Activated naive CD4-positive, alpha-beta T cell treated with anti-CD3 and anti-CD28 coated beads, Interleukin-2, amount 10 ng/mL, durations not matched to agents 7 days and 5 days (primary cell): ENCODE measurements at regions not wholly inside any gene's neighbourhood (a gene's known extent, or its start where the extent isn't known, plus 50 kb on each side); places are given as distances from the start of the nearest gene placed in this dataset.

Experiments
- CTCF ChIA-PET: fragments of 350-600 bp; sonication (Branson Sonifier 250); formaldehyde crosslinking; loops from one replicate; lab custom pipeline; 2021; ENCODE audit warnings: antibody characterized with exemption; lab: Charles Lee
- DNase-seq: peaks from one replicate; pipeline ENCODE4 v3.0.0-alpha.2; 2020
- H3K27ac Mint-ChIP-seq: one replicate; pipeline ENCODE4 v1.8.0; 2021; ENCODE audit warnings: mild to moderate bottlenecking, moderate library complexity, mixed read lengths
- H3K27me3 Mint-ChIP-seq: one replicate; pipeline ENCODE4 v1.8.0; 2021; ENCODE audit warnings: mild to moderate bottlenecking, mixed read lengths
- H3K36me3 Mint-ChIP-seq: one replicate; pipeline ENCODE4 v1.8.0; 2021; ENCODE audit warnings: mixed read lengths
- H3K4me1 Mint-ChIP-seq: one replicate; pipeline ENCODE4 v1.8.0; 2021; ENCODE audit warnings: mixed read lengths
- H3K4me3 Mint-ChIP-seq: one replicate; pipeline ENCODE4 v1.8.0; 2021; ENCODE audit warnings: mild to moderate bottlenecking, moderate library complexity, mixed read lengths
- H3K9me3 Mint-ChIP-seq: one replicate; pipeline ENCODE4 v1.8.0; 2021; ENCODE audit warnings: mixed read lengths

DNA sequence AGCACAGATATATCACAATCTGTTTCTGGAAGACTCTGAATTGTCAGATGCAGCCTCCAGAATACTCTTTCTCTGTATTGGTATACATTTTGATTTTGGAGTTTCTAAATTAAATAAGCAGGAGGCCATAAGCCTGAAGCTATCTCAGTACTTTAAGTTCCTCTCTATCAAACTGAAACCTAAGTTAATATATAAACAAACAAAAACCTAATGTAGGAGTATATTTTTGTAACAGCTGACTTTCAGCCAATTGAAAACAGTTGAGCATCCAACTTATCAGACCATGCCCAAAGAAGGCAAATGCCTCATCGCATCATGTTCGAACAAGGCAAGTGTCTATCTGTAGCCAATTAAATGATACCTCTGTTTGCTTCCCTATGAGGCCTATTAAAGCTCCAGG is 1054.4 kb downstream of the AMY1C start:
- Mint-ChIP-seq H3K27ac (no peak overlapping the region), H3K27me3 (no peaks in the 10 kb centered on the region), H3K9me3 (no peaks in the 10 kb centered on the region), H3K36me3 (no peaks in the 10 kb centered on the region), H3K4me3 (no peak overlapping the region), H3K4me1 (no peaks in the 10 kb centered on the region)
- CTCF ChIA-PET: no interaction called here
- DNase-seq: no peak

DNA sequence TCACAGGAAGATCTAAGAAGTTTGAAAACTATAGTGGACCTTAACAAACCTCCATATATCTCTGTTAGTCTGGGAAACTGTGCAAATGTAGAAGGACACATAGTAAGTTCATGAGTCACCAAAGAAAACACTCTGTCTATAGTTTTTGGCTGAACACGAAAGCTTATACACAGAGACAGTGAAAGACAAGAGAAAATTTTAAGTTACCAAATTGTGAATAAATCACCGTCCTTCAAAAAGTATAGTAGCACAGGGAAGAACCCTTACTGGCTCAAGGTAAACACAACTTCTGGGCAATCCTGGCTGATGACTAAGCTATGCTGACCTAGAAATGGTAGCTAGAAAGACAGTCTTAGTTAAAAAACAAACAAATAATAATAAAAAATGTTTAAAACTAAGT is 1057.9 kb downstream of the AMY1C start:
- CTCF ChIA-PET: interaction anchor here (0.9 kb wide), 1 partner anchor 27 kb away, joined by 3 read pairs; no protein-coding TSS in a partner anchor
- Mint-ChIP-seq H3K9me3 (peaks cover 4% of the 10 kb centered on the region), H3K27me3 (no peaks in the 10 kb centered on the region), H3K4me3 (no peak overlapping the region), H3K4me1 (no peaks in the 10 kb centered on the region), H3K27ac (no peak overlapping the region), H3K36me3 (no peaks in the 10 kb centered on the region)
- DNase-seq: no peak

DNA sequence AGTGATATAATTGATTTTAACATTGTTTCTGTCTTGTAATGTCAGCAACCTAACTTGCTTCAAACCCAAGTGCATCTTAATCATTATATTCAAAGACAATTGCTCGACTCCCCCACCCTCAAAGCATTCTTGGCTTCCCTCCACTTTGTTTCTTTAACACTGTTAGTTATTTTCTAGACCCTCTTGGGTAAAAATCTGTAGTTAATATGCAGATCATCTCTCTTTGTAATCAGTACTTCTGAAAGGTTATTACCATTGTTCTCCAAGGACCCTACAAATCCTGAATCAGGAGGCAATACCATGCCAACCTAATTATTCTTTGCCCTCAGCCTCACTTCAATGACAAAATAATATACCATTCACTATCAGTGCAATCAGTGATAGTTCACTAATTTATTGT is 1075.7 kb downstream of the AMY1C start:
- Mint-ChIP-seq H3K36me3 (no peaks in the 10 kb centered on the region), H3K4me3 (no peak overlapping the region), H3K27ac (no peak overlapping the region)

DNA sequence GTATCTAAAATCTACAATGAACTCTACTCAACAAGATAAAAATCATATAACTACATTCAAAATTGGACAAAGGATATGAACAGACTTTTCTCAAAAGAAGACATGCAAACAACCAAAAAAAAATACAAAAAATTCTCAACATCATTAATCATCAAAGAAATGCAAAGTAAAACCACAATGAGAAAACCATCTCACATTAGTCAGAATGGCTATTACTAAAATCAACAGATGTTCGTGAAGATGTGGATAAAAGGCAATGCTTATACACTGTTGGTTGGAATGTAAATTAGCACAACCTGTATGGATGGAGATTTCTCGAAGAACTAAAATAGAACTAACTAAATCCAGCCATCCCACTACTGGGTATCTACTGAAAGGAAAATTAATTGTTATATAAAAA is 1080.8 kb downstream of the AMY1C start:
- Mint-ChIP-seq H3K4me3 (no peak overlapping the region), H3K27ac (no peak overlapping the region), H3K27me3 (no peaks in the 10 kb centered on the region), H3K36me3 (no peaks in the 10 kb centered on the region), H3K4me1 (no peaks in the 10 kb centered on the region), H3K9me3 (peaks cover 22% of the 10 kb centered on the region)
- CTCF ChIA-PET: no interaction called here
- DNase-seq: no peak

More for the DNA sequence above, 1075.7 kb downstream of the AMY1C start:
- Mint-ChIP-seq H3K27me3 (no peaks in the 10 kb centered on the region), H3K9me3 (peaks cover 7% of the 10 kb centered on the region), H3K4me1 (no peaks in the 10 kb centered on the region)
- DNase-seq: no peak
- CTCF ChIA-PET: no interaction called here

DNA sequence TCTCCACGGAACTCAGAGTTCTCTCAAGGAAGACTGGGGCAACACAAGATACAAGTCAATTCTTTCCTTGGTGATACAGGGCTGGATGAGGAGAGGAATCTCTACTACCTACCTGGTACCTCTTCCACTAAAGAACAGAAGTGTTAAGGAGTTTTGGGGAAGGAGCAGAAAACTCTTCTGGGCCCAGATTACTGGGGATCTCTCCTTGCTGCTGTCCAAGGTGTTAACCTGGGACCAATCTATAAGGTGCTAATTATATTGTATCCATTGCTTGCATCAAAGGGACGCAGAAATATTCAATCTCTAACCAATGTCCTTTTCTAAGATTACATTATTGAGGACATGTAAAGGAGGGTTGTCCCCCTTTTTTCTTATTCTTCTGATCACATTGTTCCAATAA is 1102.5 kb downstream of the AMY1C start:
- no peaks in the 10 kb centered on the region for H3K9me3 Mint-ChIP-seq
- no peaks in the 10 kb centered on the region for H3K36me3 Mint-ChIP-seq
- no peak overlapping the region for H3K4me3 Mint-ChIP-seq
- CTCF ChIA-PET: no interaction called here
- H3K4me1 Mint-ChIP-seq: no peaks in the 10 kb centered on the region
- no peak overlapping the region for H3K27ac Mint-ChIP-seq
- DNase-seq: no peak
- no peaks in the 10 kb centered on the region for H3K27me3 Mint-ChIP-seq

DNA sequence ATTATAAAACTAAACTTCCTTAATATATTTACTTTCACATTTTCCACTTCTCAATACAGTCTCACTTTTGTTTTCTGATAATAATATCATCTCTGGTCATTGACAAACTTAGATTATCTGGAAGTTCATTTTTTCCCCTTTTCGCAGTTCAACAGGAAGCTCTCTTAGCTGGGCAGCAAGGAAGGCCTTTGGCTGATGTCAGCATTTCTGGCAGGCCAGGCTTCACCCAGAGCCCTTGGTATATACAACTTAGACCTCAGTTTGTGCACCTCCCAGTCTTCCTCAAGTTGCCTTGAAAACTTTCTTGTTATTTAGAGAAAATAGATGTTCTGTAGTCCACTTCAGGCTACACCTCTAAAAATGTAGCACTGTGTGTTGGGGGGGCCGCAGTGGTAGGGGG is 1103.6 kb downstream of the AMY1C start:
- no peak for DNase-seq
- H3K36me3 Mint-ChIP-seq: no peaks in the 10 kb centered on the region
- H3K9me3 Mint-ChIP-seq: peaks cover 4% of the 10 kb centered on the region
- CTCF ChIA-PET: no interaction called here
- H3K27ac Mint-ChIP-seq: no peak overlapping the region
- H3K27me3 Mint-ChIP-seq: no peaks in the 10 kb centered on the region
- no peaks in the 10 kb centered on the region for H3K4me1 Mint-ChIP-seq
- no peak overlapping the region for H3K4me3 Mint-ChIP-seq

DNA sequence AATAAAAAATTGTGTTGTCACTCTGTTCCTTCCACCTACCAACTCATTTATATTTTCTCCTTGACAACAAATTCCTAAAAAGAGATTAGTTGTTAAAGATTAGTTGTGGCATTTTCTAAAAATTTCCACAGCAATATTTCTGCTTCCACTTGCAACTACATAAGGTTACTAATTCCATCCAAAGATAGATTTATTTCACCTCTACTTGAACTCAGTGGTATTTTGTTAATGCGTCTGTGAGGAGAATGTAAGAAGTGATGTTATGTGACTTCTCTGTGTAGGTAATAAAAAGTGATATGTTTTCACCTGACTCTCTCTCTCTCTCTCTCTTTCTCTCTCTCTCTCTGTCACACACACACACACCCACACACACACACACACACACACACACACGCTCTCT is 1104.8 kb downstream of the AMY1C start:
- DNase-seq: no peak
- no peaks in the 10 kb centered on the region for H3K36me3 Mint-ChIP-seq
- peaks cover 8% of the 10 kb centered on the region for H3K9me3 Mint-ChIP-seq
- CTCF ChIA-PET: no interaction called here
- no peaks in the 10 kb centered on the region for H3K27me3 Mint-ChIP-seq
- no peak overlapping the region for H3K4me3 Mint-ChIP-seq
- H3K4me1 Mint-ChIP-seq: no peaks in the 10 kb centered on the region
- H3K27ac Mint-ChIP-seq: no peak overlapping the region

DNA sequence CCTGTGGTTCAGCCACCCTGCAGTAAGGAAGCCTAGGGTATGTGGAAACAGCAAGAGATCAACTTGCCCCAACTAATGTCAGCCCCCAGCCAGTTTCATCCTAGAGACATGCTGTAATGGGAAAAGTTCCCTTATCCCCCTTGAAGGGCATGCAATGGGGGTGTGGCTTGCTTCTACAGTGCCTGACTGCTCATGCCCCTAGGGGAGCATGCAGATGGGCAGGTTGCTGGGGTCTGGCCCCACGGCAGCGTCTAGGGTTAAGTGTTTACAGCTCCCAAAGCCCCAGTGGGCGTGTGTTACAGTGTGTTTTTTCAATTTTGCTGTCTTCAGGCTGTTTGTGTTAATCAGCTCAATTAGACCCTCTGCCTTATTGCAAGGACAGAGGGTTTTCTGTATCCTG is 1105.9 kb downstream of the AMY1C start:
- no peak for DNase-seq
- Mint-ChIP-seq H3K4me1 (no peaks in the 10 kb centered on the region), H3K27ac (no peak overlapping the region), H3K36me3 (no peaks in the 10 kb centered on the region), H3K9me3 (peaks cover 12% of the 10 kb centered on the region), H3K27me3 (no peaks in the 10 kb centered on the region), H3K4me3 (no peak overlapping the region)
- CTCF ChIA-PET: no interaction called here

DNA sequence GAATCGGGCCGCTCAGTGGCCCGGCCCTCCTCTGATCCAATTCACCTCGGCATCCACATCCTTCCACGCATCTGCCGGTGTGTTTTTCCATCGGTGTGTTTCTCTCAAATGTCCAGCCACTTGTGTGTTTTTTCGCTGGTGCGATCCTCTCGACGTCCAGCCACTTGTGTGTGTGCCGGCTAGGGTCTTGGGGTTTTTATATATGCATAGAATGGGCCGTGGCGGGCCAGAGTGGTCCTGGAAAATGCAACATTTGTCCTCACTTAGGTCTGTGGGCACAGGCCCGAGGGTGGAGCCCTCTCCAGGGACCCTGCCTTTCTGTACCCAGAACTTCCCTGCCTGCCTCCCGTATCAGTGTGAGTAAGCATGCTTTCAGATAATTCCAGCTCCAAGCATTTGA is 1106.4 kb downstream of the AMY1C start:
- Mint-ChIP-seq H3K27ac (no peak overlapping the region), H3K4me1 (no peaks in the 10 kb centered on the region), H3K36me3 (no peaks in the 10 kb centered on the region), H3K27me3 (no peaks in the 10 kb centered on the region), H3K9me3 (peaks cover 12% of the 10 kb centered on the region), H3K4me3 (no peak overlapping the region)
- no peak for DNase-seq
- CTCF ChIA-PET: no interaction called here

DNA sequence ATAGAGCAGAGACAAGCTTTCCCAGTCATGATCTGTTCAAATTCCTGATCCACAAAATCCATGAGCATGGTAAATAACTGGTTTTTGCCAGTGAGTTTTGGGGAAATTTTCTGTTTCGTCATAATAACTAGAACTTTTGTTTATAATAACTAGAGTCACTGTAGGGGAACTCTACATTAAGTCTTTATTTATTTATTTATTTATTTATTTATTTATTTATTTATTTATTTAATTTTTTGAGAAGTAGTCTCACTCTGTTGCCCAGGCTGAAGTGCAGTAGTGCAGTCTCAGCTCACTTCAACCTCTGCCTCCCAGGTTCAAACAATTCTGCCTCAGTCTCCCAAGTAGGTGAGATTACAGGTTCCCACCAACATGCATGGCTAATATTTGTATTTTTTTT is 1106.8 kb downstream of the AMY1C start:
- no peaks in the 10 kb centered on the region for H3K36me3 Mint-ChIP-seq
- DNase-seq: no peak
- H3K27me3 Mint-ChIP-seq: no peaks in the 10 kb centered on the region
- H3K9me3 Mint-ChIP-seq: peaks cover 12% of the 10 kb centered on the region
- no peak overlapping the region for H3K4me3 Mint-ChIP-seq
- CTCF ChIA-PET: no interaction called here
- no peak overlapping the region for H3K27ac Mint-ChIP-seq
- H3K4me1 Mint-ChIP-seq: no peaks in the 10 kb centered on the region

DNA sequence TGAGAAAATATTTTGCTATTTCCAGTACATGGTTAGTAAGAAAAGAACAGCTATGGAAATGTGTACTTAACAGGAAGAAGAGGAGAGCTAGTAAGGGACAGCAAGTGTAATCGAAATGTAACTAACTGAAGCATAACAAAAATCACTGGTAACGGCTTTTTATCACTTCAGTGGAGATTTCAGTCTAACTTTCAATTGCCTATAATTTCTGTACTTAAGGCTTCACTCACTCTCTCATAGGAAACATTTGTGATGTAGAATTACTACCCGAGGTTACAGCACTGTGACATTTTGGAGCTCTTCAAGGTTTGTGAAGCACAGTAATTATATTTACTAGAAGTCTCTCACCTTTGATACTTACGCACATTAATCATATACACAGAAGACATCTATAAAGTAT is 1119.1 kb downstream of the AMY1C start:
- Mint-ChIP-seq H3K27me3 (no peaks in the 10 kb centered on the region), H3K27ac (no peak overlapping the region), H3K9me3 (peaks cover 7% of the 10 kb centered on the region), H3K36me3 (no peaks in the 10 kb centered on the region), H3K4me3 (no peak overlapping the region), H3K4me1 (no peaks in the 10 kb centered on the region)
- DNase-seq: no peak
- CTCF ChIA-PET: no interaction called here

DNA sequence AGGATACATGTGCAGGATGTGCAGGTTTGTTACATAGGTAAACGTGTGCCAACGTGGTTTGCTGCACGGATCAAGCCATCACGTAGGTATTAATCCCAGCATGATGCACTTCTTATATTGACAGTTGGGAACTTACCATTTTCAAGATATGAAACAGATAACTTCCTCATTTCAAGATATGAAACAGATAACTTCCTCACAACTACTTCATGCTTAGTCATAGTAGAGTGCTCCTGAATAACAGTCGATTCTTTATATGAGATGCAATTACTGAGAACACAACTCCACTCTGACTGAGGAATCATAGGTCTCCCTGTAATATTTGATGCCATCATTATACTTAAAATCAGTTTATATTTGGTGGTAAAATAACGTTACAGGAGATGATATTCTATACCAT is 1124.3 kb downstream of the AMY1C start:
- CTCF ChIA-PET: no interaction called here
- no peak for DNase-seq
- Mint-ChIP-seq H3K36me3 (no peaks in the 10 kb centered on the region), H3K27me3 (no peaks in the 10 kb centered on the region), H3K4me3 (no peak overlapping the region), H3K4me1 (no peaks in the 10 kb centered on the region), H3K27ac (no peak overlapping the region), H3K9me3 (peaks cover 7% of the 10 kb centered on the region)

DNA sequence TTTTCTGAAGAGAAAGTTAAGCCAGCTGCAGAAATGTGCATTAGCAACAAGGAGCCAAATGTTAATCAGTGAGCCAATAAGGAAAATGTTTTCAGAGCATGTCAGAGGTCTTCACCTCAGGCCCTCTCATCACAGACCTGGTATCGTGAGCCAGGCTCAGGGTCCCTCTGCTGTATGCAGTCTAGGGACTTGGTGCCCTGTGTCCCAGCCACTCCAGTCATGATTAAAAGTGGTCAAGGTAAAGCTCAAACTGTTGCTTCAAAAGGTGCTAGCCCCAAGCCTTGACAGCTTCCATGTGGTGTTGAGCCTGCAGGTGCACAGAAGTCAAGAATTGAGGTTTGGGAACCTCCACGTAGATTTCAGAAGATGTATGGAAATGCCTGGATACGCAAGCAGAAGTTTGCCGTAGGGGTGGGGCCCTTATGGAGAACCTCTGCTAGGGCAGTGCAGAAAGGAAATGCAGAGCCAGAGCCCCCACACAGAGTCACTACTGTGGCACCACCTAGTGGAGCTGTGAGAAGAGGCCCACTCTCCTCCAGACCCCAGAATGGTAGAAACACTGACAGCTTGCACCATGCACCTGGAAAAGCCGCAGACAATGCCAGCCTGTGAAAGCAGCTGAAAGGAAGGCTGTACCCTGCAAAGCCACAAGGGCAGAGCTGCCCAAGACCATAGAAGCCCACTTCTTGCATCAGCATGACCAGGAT is 1128.7 kb downstream of the AMY1C start:
- Mint-ChIP-seq H3K27ac (no peak overlapping the region), H3K4me3 (no peak overlapping the region), H3K27me3 (no peaks in the 10 kb centered on the region), H3K36me3 (no peaks in the 10 kb centered on the region), H3K4me1 (no peaks in the 10 kb centered on the region), H3K9me3 (peaks cover 3% of the 10 kb centered on the region)
- DNase-seq: no peak
- CTCF ChIA-PET: no interaction called here

DNA sequence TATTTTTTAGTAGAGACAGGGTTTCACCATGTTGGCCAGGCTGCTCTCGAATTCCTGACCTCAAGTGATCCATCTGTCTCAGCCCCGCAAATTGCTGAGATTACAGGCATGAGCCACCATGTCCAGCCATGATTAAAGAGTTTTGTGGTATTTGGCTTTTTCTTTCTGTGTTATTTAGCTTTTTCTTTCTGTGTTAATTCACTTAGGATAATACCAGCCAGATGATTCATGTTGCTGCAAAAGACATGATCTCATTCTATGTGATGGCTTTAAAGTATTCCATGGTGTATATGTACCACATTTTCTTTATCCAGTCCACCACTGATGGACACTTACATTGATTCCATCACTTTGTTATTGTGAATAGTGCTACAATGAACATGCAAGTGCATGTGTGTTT is 1135.2 kb downstream of the AMY1C start:
- H3K9me3 Mint-ChIP-seq: no peaks in the 10 kb centered on the region
- no peaks in the 10 kb centered on the region for H3K27me3 Mint-ChIP-seq
- H3K4me3 Mint-ChIP-seq: no peak overlapping the region

DNA sequence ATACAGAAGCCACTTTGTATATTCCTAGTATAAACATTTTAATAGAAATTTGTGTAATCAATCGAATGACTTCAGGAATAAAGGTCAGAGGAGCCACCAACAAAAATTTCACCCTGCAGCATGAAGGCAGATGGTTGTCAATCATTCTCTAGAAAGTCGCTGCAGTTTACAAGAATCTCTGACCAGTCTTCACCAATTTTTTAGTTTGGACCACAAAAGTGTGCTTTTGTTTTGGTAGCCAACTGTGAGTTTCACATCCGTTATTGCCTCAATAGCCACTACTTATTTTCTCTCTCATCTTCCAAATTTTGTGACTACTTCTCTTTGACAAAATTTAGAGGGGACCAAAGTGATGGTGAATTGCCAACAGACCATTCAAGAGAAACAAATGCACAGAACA is 1155.6 kb downstream of the AMY1C start:
- H3K36me3 Mint-ChIP-seq: no peaks in the 10 kb centered on the region
- DNase-seq: no peak
- no peaks in the 10 kb centered on the region for H3K4me1 Mint-ChIP-seq
- no peak overlapping the region for H3K4me3 Mint-ChIP-seq
- no peak overlapping the region for H3K27ac Mint-ChIP-seq
- H3K9me3 Mint-ChIP-seq: peaks cover 17% of the 10 kb centered on the region
- H3K27me3 Mint-ChIP-seq: no peaks in the 10 kb centered on the region
- CTCF ChIA-PET: no interaction called here

More for the DNA sequence above, 1135.2 kb downstream of the AMY1C start:
- CTCF ChIA-PET: no interaction called here
- DNase-seq: no peak
- no peaks in the 10 kb centered on the region for H3K4me1 Mint-ChIP-seq
- no peak overlapping the region for H3K27ac Mint-ChIP-seq
- H3K36me3 Mint-ChIP-seq: no peaks in the 10 kb centered on the region

DNA sequence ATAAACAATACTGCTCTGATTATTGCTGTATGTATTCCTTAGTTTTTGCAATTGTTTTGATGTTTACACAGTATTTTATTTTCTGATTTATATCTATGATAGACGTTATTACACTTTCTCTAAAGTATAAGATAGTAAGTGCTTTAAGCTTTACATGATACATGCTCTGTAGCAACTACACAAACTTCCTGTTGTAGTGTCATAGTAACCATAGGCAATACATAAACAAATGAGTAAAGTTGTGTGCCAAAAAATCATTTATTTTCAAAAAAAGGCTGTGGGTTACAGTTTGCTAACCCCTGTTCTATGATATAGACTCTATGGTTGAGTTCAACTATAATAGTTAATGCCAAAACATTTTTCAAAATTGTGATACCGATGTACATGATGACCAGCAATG is 1156.4 kb downstream of the AMY1C start:
- H3K4me3 Mint-ChIP-seq: no peak overlapping the region
- no peak for DNase-seq
- no peaks in the 10 kb centered on the region for H3K36me3 Mint-ChIP-seq
- H3K27me3 Mint-ChIP-seq: no peaks in the 10 kb centered on the region
- H3K4me1 Mint-ChIP-seq: no peaks in the 10 kb centered on the region
- CTCF ChIA-PET: no interaction called here
- H3K27ac Mint-ChIP-seq: no peak overlapping the region
- peaks cover 17% of the 10 kb centered on the region for H3K9me3 Mint-ChIP-seq
